ENCODE measurements at regions not wholly inside any gene's neighbourhood (a gene's known extent, or its start where the extent isn't known, plus 50 kb on each side); places are given as distances from the start of the nearest gene placed in this dataset.

GRCh38 chr1:76003946-76004345, 70.6 kb upstream of the ST6GALNAC3 start:
- H3K4me2 ChIP-seq = no peak overlapping the region
- H3K79me2 ChIP-seq (ENCODE audit: low read depth) = no peaks in the 10 kb centered on the region
- H3K27ac Mint-ChIP-seq = no peak overlapping the region
- H4K20me1 ChIP-seq (ENCODE audit: low read depth) = no peaks in the 10 kb centered on the region
- H3K27ac ChIP-seq = no peak overlapping the region
- H3K9me3 ChIP-seq (ENCODE audit: low read depth) = no peaks in the 10 kb centered on the region
- H3K4me3 ChIP-seq = no peak overlapping the region
- H3K27me3 ChIP-seq = no peaks in the 10 kb centered on the region
- DNase-seq (ENCODE audit: low spot score) = no peak
- no peak overlapping the region for H3K4me3 Mint-ChIP-seq
- no peak overlapping the region for H2AFZ ChIP-seq (replicated peaks)
- no peaks in the 10 kb centered on the region for H3F3A ChIP-seq (ENCODE audit: low read depth)
- no peaks in the 10 kb centered on the region for H3K4me1 ChIP-seq
- no peaks in the 10 kb centered on the region for H3K36me3 ChIP-seq
- no peak for TF ChIP-seq EZH2 (IDR thresholded peaks at IDR 0.05)
- TF ChIP-seq EZH2phosphoT487 (IDR thresholded peaks at IDR 0.05) = no peak
- no peak for TF ChIP-seq CTCF (IDR thresholded peaks at IDR 0.05)
- no peak overlapping the region for H3K9ac ChIP-seq
- H3K36me3 Mint-ChIP-seq = no peaks in the 10 kb centered on the region
- peaks cover 8% of the 10 kb centered on the region for H3K27me3 Mint-ChIP-seq (ENCODE audit: insufficient read depth, low read depth)
- no peaks in the 10 kb centered on the region for H3K4me1 Mint-ChIP-seq
- H3K9me3 Mint-ChIP-seq = peaks cover 3% of the 10 kb centered on the region

- H3K27me3 ChIP-seq = no peaks in the 10 kb centered on the region
- H3K4me2 ChIP-seq = no peak overlapping the region
- no peak overlapping the region for H3K4me3 ChIP-seq
- no peaks in the 10 kb centered on the region for H3K79me2 ChIP-seq (ENCODE audit: low read depth)
- no peaks in the 10 kb centered on the region for H3K9me3 ChIP-seq (ENCODE audit: low read depth)
- no peaks in the 10 kb centered on the region for H3K36me3 ChIP-seq
- H3K27ac Mint-ChIP-seq = no peak overlapping the region
- H3K27me3 Mint-ChIP-seq (ENCODE audit: insufficient read depth, low read depth) = peaks cover 4% of the 10 kb centered on the region
- H3F3A ChIP-seq (ENCODE audit: low read depth) = no peaks in the 10 kb centered on the region
- H3K4me1 Mint-ChIP-seq = no peaks in the 10 kb centered on the region
- H3K4me3 Mint-ChIP-seq = no peak overlapping the region
- H3K9ac ChIP-seq = no peak overlapping the region
- H3K4me1 ChIP-seq = no peaks in the 10 kb centered on the region
- H4K20me1 ChIP-seq (ENCODE audit: low read depth) = no peaks in the 10 kb centered on the region
- no peak overlapping the region for H3K27ac ChIP-seq
- no peak overlapping the region for H2AFZ ChIP-seq (replicated peaks)
- DNase-seq (ENCODE audit: low spot score) = no peak
- TF ChIP-seq EZH2 (IDR thresholded peaks at IDR 0.05) = no peak
- no peak for TF ChIP-seq EZH2phosphoT487 (IDR thresholded peaks at IDR 0.05)
- no peak for TF ChIP-seq CTCF (IDR thresholded peaks at IDR 0.05)
- no peaks in the 10 kb centered on the region for H3K9me3 Mint-ChIP-seq
- no peaks in the 10 kb centered on the region for H3K36me3 Mint-ChIP-seq
Observed at GRCh38 chr1:76005765-76006164, 68.8 kb upstream of the ST6GALNAC3 start.

- H3F3A ChIP-seq (ENCODE audit: low read depth) = no peaks in the 10 kb centered on the region
- Mint-ChIP-seq H3K4me3 (no peak overlapping the region), H3K27ac (no peak overlapping the region), H3K36me3 (no peaks in the 10 kb centered on the region), H3K4me1 (peaks cover under 1% of the 10 kb centered on the region), H3K27me3 (ENCODE audit: insufficient read depth, low read depth) (peaks cover 3% of the 10 kb centered on the region), H3K9me3 (no peaks in the 10 kb centered on the region)
- H3K4me2 ChIP-seq = no peak overlapping the region
- H3K36me3 ChIP-seq = no peaks in the 10 kb centered on the region
- no peaks in the 10 kb centered on the region for H3K4me1 ChIP-seq
- no peak overlapping the region for H3K4me3 ChIP-seq
- no peaks in the 10 kb centered on the region for H3K79me2 ChIP-seq (ENCODE audit: low read depth)
- H3K27me3 ChIP-seq = no peaks in the 10 kb centered on the region
- no peaks in the 10 kb centered on the region for H4K20me1 ChIP-seq (ENCODE audit: low read depth)
- no peak overlapping the region for H3K27ac ChIP-seq
- H2AFZ ChIP-seq (replicated peaks) = no peak overlapping the region
- TF ChIP-seq EZH2 (IDR thresholded peaks at IDR 0.05) (no peak), EZH2phosphoT487 (IDR thresholded peaks at IDR 0.05) (no peak), CTCF (IDR thresholded peaks at IDR 0.05) (no peak)
- no peak overlapping the region for H3K9ac ChIP-seq
- DNase-seq (ENCODE audit: low spot score) = no peak
- H3K9me3 ChIP-seq (ENCODE audit: low read depth) = no peaks in the 10 kb centered on the region
Observed at GRCh38 chr1:76006234-76006633, 68.3 kb upstream of the ST6GALNAC3 start.
